Adrenal gland (tissue), 5 donors: ENCODE measurements at regions not wholly inside any gene's neighbourhood (a gene's known extent, or its start where the extent isn't known, plus 50 kb on each side); places are given as distances from the start of the nearest gene placed in this dataset.

Source experiments
- CTCF ChIP-seq, 6 experiments: fragments of 450-650 bp in 4 of 6; fragments of 200-600 bp in 2 of 6; sonication (generic) in 1 of 6; IDR thresholded peaks; 1 replicate in 5 of 6; 2 replicates in 1 of 6; pipeline versions ENCODE4 v1.5.1 to v1.8.0; 2016 to 2021; ENCODE audit warnings: antibody characterized with exemption in 6 of 6, mild to moderate bottlenecking in 2 of 6, moderate library complexity in 1 of 6
- POLR2A ChIP-seq, 2 donors: fragments of 450-650 bp; IDR thresholded peaks; one replicate each; pipeline ENCODE4 v1.6.1; 2017; ENCODE audit warnings: antibody characterized with exemption in 2 of 2, mild to moderate bottlenecking in 2 of 2, moderate library complexity in 1 of 2
- donor health status: DM: no; HTN: no; CAD: no.

- TF ChIP-seq CTCF (IDR thresholded peaks at IDR 0.05) (no peak), POLR2A (IDR thresholded peaks at IDR 0.05) (no peak)
Observed at GRCh38 chr10:6951732-6952131, 371.7 kb upstream of the PRKCQ start.
